ENCODE measurements at regions not wholly inside any gene's neighbourhood (a gene's known extent, or its start where the extent isn't known, plus 50 kb on each side); places are given as distances from the start of the nearest gene placed in this dataset.

- H3K4me3 ChIP-seq (ENCODE audit: low read length) = no peak overlapping the region
- TF ChIP-seq ZNF274 (IDR thresholded peaks at IDR 0.05; ENCODE audit: low read depth, low read length) = no peak
These were observed 106.3 kb downstream of the SNRPN start for GRCh38 chr15:25060996-25061620.

- H3K4me3 ChIP-seq (ENCODE audit: low read length) = no peak overlapping the region
- peak; percentile 87 for TF ChIP-seq ZNF274 (IDR thresholded peaks at IDR 0.05; ENCODE audit: low read depth, low read length)
These were observed 107.2 kb downstream of the SNRPN start for GRCh38 chr15:25061808-25062550.

GRCh38 chr15:25062551-25063430 lies 108.0 kb downstream of the SNRPN start:
- H3K4me3 ChIP-seq (ENCODE audit: low read length) = no peak overlapping the region
- peak; percentile 60; the same call in 1 of the 2 replicates for TF ChIP-seq ZNF274 (IDR thresholded peaks at IDR 0.05; ENCODE audit: low read depth, low read length)

GRCh38 chr15:25065286-25065685 lies 110.5 kb downstream of the SNRPN start:
- TF ChIP-seq ZNF274 (IDR thresholded peaks at IDR 0.05; ENCODE audit: low read depth, low read length) = no peak
- H3K4me3 ChIP-seq (ENCODE audit: low read length) = no peak overlapping the region

GRCh38 chr15:25065876-25066275 lies 111.1 kb downstream of the SNRPN start:
- no peak for TF ChIP-seq ZNF274 (IDR thresholded peaks at IDR 0.05; ENCODE audit: low read depth, low read length)
- H3K4me3 ChIP-seq (ENCODE audit: low read length) = no peak overlapping the region

GRCh38 chr15:25066708-25067107 lies 111.9 kb downstream of the SNRPN start:
- TF ChIP-seq ZNF274 (IDR thresholded peaks at IDR 0.05; ENCODE audit: low read depth, low read length) = no peak
- H3K4me3 ChIP-seq (ENCODE audit: low read length) = no peak overlapping the region

GRCh38 chr15:25067725-25068309 lies 113.0 kb downstream of the SNRPN start:
- H3K4me3 ChIP-seq (ENCODE audit: low read length) = no peak overlapping the region
- peak; percentile 94 for TF ChIP-seq ZNF274 (IDR thresholded peaks at IDR 0.05; ENCODE audit: low read depth, low read length)

GRCh38 chr15:25068696-25069095 lies 113.9 kb downstream of the SNRPN start:
- TF ChIP-seq ZNF274 (IDR thresholded peaks at IDR 0.05; ENCODE audit: low read depth, low read length) = no peak
- no peak overlapping the region for H3K4me3 ChIP-seq (ENCODE audit: low read length)

GRCh38 chr15:25070353-25070963 lies 115.7 kb downstream of the SNRPN start:
- no peak overlapping the region for H3K4me3 ChIP-seq (ENCODE audit: low read length)
- TF ChIP-seq ZNF274 (IDR thresholded peaks at IDR 0.05; ENCODE audit: low read depth, low read length) = peak; percentile 97

GRCh38 chr15:25072857-25073476 lies 118.2 kb downstream of the SNRPN start:
- no peak overlapping the region for H3K4me3 ChIP-seq (ENCODE audit: low read length)
- TF ChIP-seq ZNF274 (IDR thresholded peaks at IDR 0.05; ENCODE audit: low read depth, low read length) = peak; percentile 95

- no peak overlapping the region for H3K4me3 ChIP-seq (ENCODE audit: low read length)
- no peak for TF ChIP-seq ZNF274 (IDR thresholded peaks at IDR 0.05; ENCODE audit: low read depth, low read length)
These were observed 132.3 kb downstream of the SNRPN start for GRCh38 chr15:25087137-25087536.

- no peak for TF ChIP-seq ZNF274 (IDR thresholded peaks at IDR 0.05; ENCODE audit: low read depth, low read length)
- H3K4me3 ChIP-seq (ENCODE audit: low read length) = no peak overlapping the region
These were observed 133.5 kb downstream of the SNRPN start for GRCh38 chr15:25088261-25088790.

- TF ChIP-seq ZNF274 (IDR thresholded peaks at IDR 0.05; ENCODE audit: low read depth, low read length) = no peak
- H3K4me3 ChIP-seq (ENCODE audit: low read length) = no peak overlapping the region
These were observed 134.8 kb downstream of the SNRPN start for GRCh38 chr15:25089577-25089976.

Data from GM08714 (cell line).